ENCODE measurements at regions not wholly inside any gene's neighbourhood (a gene's known extent, or its start where the extent isn't known, plus 50 kb on each side); places are given as distances from the start of the nearest gene placed in this dataset.
A peak's percentile ranks its signal among the peaks of the same experiment; 100 is the strongest.

DNA sequence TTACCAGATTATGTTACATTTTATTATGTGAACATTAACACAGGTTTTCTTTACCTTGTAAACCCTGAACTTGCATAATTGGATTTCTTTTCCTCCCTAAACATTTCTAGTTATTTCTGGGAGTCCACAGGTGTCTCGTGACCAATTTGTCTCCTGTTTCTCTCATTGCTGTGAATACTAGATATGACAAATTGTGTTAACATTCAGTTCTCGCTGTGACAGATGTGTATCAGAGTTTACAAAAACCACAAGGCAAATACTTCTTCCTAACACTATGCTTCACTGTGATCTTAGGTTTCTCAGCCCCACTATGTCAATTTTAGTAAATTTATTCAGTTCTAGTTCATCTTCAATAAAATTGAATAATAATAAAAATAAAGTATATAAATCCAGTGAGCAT, 1554.9 kb downstream of the EFNB2 start:
- no peak for FAIRE-seq

DNA sequence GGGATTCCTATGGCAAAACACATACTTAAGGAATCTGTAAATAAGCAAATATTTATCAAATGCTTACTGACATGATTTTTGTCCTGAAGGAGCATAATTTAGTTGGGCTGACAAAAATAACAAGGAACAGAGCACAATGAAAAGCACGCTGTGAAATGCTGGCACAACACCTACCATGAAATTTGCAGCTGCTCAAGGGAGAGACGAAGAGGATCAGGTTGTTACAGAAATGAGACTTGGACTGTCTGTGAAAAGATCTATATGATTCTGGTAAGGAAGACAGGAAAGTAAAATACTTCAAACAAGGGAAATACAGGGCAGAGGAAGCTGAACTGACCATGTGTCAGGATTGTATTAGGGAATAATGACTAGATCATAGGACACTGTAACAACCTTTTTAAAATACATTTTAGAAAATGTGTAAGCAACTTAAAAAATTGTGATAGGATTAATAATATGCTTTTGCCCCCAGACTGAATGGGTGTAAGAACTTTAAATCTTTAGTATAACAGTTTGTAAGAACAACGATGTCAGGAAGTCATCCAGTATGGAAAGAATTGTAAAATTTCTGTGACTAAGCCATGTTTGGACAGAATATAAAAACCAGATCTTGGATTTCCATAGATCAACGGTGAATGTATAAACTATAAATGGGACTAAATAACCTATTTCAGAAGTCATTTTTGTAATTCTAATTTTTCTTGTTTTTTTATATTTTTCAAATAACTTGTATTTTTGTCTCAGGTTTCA, 1556.0 kb downstream of the EFNB2 start:
- FAIRE-seq (peak; percentile 60), DNase-seq (ENCODE audit: insufficient read length) (no peak)
- TF ChIP-seq TAF1 (IDR thresholded peaks at IDR 0.05; ENCODE audit: borderline replicate concordance, low read depth, low read length) (no peak), POLR2AphosphoS5 (IDR thresholded peaks at IDR 0.05; ENCODE audit: low read depth, low read length) (no peak), POLR2A (IDR thresholded peaks at IDR 0.05; ENCODE audit: low read depth, low read length) (no peak)

More for the DNA sequence above, 1554.9 kb downstream of the EFNB2 start:
- TF ChIP-seq TAF1 (IDR thresholded peaks at IDR 0.05; ENCODE audit: borderline replicate concordance, low read depth, low read length) (no peak), POLR2AphosphoS5 (IDR thresholded peaks at IDR 0.05; ENCODE audit: low read depth, low read length) (no peak), POLR2A (IDR thresholded peaks at IDR 0.05; ENCODE audit: low read depth, low read length) (no peak)
- DNase-seq (ENCODE audit: insufficient read length), result no peak

DNA sequence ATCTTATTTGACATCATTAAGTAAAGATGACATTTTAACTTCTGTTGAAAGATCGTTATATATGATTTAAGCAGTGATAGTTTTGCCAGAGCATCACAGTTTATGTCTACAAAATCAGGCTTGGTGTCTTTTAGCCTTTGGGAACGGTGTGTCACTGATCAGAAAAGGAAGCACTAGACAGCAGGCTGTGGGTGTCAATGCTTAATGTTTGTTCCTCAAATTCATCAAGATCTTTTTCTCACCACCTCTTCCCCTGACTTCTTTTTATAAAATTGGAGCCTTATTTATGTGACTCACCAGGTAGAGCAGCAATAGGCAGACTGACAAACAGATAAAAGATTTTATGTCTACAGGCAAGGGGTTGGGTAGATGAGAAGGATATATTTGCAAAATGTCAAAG, 1558.5 kb downstream of the EFNB2 start:
- no peak for TF ChIP-seq POLR2A (IDR thresholded peaks at IDR 0.05; ENCODE audit: low read depth, low read length)
- FAIRE-seq, result peak; percentile 21

DNA sequence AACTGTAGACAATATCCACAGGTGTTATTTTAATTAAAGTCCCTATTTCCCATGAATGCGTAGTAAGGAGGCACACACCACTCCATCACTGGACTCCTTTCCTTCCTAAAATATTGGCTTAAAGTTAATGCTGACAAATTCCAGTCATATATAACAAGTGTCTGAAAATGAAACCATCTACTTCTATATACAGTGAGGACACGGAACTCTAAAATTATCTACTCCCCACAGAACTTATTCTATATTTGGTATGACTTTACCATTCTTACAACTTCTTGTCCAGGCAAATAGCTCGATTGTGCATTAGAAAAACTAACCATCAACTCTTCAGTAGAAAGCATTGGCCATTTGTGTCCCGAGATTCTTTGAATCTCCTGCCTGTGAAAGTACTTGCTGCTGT, 1560.2 kb downstream of the EFNB2 start:
- TF ChIP-seq POLR2AphosphoS5 (IDR thresholded peaks at IDR 0.05; ENCODE audit: low read depth, low read length), result no peak
- FAIRE-seq (peak; percentile 30), DNase-seq (ENCODE audit: insufficient read length) (no peak)

More for the DNA sequence above, 1558.5 kb downstream of the EFNB2 start:
- DNase-seq (ENCODE audit: insufficient read length), result no peak

DNA sequence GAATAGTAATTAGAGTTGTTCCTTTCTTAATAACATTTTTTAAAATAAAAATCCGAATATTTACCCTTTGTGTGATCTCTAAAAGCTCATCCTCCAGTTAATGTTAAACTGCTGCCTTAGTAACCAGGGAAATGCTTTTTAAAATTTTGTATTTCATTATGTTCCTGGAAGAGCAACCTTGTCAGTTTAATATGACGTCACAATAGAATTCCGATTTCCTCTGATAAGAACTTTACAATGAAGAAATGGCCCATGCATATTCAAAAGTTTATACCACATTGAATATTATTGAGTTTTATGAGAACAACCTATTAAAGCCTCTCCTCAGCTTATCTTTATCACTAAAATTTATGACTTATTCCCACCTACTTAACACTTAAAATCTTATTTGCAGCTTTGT, 1566.6 kb downstream of the EFNB2 start:
- FAIRE-seq, result no peak
- DNase-seq (ENCODE audit: insufficient read length), result no peak

DNA sequence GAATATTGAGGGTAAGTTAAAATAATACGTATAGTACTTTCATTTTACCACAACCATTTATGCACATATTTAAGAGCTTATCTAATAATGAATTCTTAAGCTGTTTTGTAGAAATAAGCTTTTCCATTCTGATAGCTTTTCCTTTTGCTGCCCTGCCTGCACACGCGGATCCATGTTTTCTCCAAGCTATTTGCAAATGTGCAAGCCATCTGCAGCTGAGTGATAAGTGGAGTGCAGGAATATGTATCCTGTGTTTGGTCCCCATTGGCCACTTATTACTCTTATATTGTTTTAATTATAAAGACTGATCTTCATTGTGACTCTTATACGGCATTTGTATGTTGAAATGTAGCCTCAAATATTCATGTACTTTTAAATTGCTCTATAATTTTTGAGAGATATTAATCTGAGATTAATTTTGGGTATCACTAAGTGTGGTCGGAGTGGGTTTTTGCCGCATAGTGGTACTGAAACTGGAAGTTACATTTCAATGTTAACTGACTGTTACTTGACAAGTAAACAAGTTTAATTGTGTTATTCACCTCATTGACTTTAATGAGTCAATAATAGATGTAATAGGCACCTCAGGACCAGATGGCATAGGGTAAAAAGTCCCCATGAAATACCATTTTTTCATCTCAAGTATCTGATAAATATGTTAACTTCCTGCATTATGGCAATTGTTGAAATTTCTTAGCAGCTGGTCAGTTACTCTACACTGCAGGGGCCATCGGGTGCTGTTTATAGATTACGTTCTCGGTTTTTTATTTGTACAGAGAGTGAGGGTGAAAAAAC, 1567.4 kb downstream of the EFNB2 start:
- TF ChIP-seq POLR2AphosphoS5 (IDR thresholded peaks at IDR 0.05; ENCODE audit: low read depth, low read length) (no peak), POLR2A (IDR thresholded peaks at IDR 0.05; ENCODE audit: low read depth, low read length) (no peak), TAF1 (IDR thresholded peaks at IDR 0.05; ENCODE audit: borderline replicate concordance, low read depth, low read length) (no peak)
- DNase-seq (ENCODE audit: insufficient read length) (no peak), FAIRE-seq (no peak)

More for the DNA sequence above, 1566.6 kb downstream of the EFNB2 start:
- TF ChIP-seq TAF1 (IDR thresholded peaks at IDR 0.05; ENCODE audit: borderline replicate concordance, low read depth, low read length) (no peak), POLR2AphosphoS5 (IDR thresholded peaks at IDR 0.05; ENCODE audit: low read depth, low read length) (no peak), POLR2A (IDR thresholded peaks at IDR 0.05; ENCODE audit: low read depth, low read length) (no peak)

DNA sequence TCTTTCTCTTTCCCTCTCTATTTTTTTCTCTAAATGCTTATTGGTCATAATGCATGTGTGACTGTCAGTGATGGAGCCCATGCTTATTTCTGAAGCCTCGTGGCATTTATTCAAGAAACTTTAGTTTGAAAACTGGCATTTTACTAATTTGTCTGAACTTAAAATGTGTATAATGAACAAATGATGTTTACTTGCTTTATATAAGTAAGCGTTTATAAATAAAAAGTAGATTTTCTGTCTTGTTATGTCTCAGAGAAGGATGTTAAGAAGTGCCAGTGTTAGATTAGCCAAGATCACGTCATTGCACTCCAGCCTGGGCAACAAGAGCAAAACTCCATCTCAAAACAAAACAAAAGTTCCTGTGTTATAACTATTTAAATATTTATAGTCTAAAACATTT, 1568.1 kb downstream of the EFNB2 start:
- TF ChIP-seq POLR2AphosphoS5 (IDR thresholded peaks at IDR 0.05; ENCODE audit: low read depth, low read length), result no peak
- no peak for TF ChIP-seq POLR2A (IDR thresholded peaks at IDR 0.05; ENCODE audit: low read depth, low read length)
- no peak for TF ChIP-seq TAF1 (IDR thresholded peaks at IDR 0.05; ENCODE audit: borderline replicate concordance, low read depth, low read length)
- DNase-seq (ENCODE audit: insufficient read length) (no peak), FAIRE-seq (peak; percentile 36)

DNA sequence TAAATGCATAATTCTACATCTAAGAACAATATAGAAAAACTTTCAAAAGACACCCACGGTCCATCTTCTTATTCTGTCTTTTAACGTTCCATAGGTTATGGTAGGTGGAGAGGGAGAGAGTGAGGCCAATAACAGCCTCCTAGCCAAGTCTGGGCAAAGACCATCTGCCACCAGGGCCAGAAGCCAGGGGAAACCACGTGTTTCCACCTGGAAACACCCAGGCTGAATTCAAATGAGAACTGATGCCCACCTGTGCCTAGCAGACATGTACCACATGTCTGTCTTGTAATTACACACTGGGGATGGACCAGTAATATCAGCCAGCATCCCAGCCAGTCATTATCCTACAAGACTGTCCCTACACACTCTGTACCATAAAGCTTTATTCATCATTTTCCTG, 1573.1 kb downstream of the EFNB2 start:
- DNase-seq (ENCODE audit: insufficient read length) (no peak), FAIRE-seq (no peak)
- TF ChIP-seq TAF1 (IDR thresholded peaks at IDR 0.05; ENCODE audit: borderline replicate concordance, low read depth, low read length) (no peak), POLR2A (IDR thresholded peaks at IDR 0.05; ENCODE audit: low read depth, low read length) (no peak), POLR2AphosphoS5 (IDR thresholded peaks at IDR 0.05; ENCODE audit: low read depth, low read length) (no peak)

DNA sequence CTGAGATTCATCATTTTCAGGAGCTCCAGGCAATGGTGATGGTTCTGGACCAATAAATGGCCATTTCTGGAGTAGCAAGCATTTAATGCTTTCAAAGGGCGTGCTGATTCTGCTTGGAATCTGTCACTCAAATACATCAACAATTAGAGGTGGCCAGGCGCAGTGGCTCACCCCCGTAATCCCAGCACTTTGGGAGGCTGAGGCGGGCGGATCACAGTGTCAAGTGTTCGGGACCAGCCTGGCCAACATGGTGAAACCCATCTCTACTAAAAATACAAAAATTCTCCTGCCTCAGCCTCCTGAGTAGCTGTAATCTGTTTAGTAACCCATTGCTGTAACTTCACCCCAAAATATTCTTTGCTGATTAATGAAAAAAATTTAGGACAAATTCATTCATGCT, 1574.2 kb downstream of the EFNB2 start:
- DNase-seq (ENCODE audit: insufficient read length) (no peak), FAIRE-seq (no peak)
- TF ChIP-seq TAF1 (IDR thresholded peaks at IDR 0.05; ENCODE audit: borderline replicate concordance, low read depth, low read length) (no peak), POLR2AphosphoS5 (IDR thresholded peaks at IDR 0.05; ENCODE audit: low read depth, low read length) (no peak), POLR2A (IDR thresholded peaks at IDR 0.05; ENCODE audit: low read depth, low read length) (no peak)

DNA sequence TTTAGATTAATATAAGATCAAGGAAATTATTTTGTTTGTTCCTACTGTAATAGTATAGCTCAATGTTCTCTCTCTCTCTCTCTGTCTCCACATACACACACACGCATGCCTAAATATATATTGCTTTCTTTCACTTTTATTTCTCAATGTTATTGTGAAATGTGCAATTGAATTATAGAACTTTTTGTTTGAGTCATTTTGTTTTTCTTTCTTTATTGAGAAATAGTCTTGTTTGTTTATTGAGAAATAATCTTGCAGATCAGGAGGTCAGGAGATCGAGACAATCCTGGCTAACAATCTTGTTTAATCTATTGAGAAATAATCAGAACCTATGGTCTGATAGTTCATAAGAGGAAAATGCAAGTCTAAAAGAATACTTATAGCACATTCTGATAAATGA, 1581.3 kb downstream of the EFNB2 start:
- FAIRE-seq, result no peak
- no peak for DNase-seq (ENCODE audit: insufficient read length)
- TF ChIP-seq POLR2AphosphoS5 (IDR thresholded peaks at IDR 0.05; ENCODE audit: low read depth, low read length) (no peak), TAF1 (IDR thresholded peaks at IDR 0.05; ENCODE audit: borderline replicate concordance, low read depth, low read length) (no peak), POLR2A (IDR thresholded peaks at IDR 0.05; ENCODE audit: low read depth, low read length) (no peak)

DNA sequence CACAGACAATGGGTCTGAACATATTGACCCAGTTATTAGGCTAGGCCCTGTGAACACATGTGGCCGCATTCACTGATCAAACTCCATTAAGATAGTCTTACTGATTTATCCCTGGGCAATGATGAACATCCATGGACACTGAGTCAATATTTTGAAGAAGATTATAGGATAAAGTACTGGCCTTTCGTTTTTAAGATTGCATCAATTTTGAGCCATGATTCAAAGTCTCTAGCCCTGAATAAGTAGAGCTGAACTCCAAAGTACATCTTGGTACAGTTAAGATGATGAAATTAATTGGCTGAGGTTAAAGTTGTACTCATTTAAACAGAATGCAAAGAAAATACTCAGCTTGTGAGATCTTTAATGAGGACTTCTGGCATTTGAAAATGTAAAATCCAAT, 1581.9 kb downstream of the EFNB2 start:
- TF ChIP-seq POLR2AphosphoS5 (IDR thresholded peaks at IDR 0.05; ENCODE audit: low read depth, low read length) (no peak), TAF1 (IDR thresholded peaks at IDR 0.05; ENCODE audit: borderline replicate concordance, low read depth, low read length) (no peak), POLR2A (IDR thresholded peaks at IDR 0.05; ENCODE audit: low read depth, low read length) (no peak)
- FAIRE-seq, result no peak
- DNase-seq (ENCODE audit: insufficient read length), result no peak

Measured in GM12892 (cell line).